NCI-H2081 (cell line): ENCODE measurements at regions not wholly inside any gene's neighbourhood (a gene's known extent, or its start where the extent isn't known, plus 50 kb on each side); places are given as distances from the start of the nearest gene placed in this dataset.
A peak's percentile ranks its signal among the peaks of the same experiment; 100 is the strongest.
"Not testable (repeated sequence)": the region's sequence is repeated elsewhere in the genome, so short reads cannot be mapped to it uniquely, and the experiment has no call there.

ENCODE experiments used
- DNase-seq, 2 experiments: peaks; one replicate each; lab custom pipeline; 2025; lab: John Stamatoyannopoulos, UW

DNA sequence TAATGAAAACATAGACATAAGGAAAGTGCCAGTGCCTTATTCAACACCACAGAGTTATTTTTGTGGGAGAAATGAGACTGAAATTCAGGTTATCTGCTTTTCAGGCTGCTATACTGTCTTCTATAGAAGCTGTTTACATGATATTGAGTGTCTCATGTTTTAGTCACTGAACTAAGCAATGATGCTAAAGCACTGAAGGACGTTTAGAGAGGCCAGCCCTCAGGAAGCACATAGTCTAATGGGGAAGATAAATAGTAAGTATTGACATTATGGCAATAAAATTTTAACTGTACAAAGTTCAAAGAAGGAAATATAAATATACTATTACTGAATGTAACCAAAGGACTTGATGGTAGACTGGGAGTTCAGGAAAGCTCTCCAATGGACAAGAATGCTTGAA lies 186.4 kb upstream of the ZC3H15 start:
- no peak for DNase-seq

DNA sequence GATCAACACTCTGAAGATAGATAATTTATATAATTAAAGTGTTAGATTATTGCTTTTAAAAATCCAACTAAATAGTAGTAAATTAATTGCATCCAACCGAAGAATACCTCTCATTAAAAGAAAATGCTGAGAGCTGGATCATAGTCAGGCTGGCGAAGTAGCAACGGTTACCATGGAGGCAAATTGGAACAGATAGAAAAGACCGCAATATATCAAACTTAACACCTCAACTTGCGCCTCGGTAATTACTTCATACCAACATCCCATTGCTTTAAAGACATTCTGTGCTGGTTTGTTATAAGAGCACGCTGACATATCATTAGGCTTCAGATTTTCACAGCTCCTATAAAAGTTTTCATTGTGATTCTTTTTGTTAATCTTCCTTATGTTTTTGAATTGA lies 183.8 kb upstream of the ZC3H15 start:
- DNase-seq, result no peak

DNA sequence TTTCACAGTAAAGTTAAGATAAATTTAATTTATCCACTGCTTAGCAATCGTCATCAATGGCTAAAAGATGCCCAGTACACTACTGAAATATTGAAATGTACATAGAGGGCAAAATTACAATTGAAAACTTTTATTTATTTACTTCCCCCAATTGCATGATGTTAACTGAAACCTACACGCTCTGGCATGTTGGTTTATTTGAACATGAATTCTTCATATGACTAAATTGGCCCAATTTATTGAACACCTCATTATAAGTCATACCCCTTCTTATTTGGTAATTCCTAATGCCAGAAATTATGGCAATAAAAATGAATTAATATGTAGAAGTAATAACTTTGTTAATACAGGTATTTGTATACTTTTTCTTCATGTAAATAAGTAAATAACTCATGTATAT lies 183.0 kb upstream of the ZC3H15 start:
- DNase-seq, result no peak

DNA sequence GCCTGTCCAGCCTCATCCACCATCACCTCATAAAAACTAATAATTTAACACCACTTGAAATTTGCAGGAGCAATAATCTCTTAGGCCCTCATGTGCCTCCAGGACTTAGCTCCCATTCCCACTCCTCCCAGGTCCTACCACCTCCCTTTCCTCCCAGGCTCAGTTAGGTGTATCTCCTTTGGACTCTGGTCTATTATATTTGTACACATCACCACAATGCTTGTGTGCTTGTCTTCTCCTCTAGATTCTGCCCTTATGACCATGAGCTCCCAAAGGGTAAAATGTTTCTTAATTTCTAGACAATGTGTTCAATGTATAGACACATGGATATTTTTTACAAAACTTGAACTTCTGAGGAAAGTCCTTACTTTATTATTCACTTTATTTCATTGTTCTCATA lies 182.0 kb upstream of the ZC3H15 start:
- no peak for DNase-seq

DNA sequence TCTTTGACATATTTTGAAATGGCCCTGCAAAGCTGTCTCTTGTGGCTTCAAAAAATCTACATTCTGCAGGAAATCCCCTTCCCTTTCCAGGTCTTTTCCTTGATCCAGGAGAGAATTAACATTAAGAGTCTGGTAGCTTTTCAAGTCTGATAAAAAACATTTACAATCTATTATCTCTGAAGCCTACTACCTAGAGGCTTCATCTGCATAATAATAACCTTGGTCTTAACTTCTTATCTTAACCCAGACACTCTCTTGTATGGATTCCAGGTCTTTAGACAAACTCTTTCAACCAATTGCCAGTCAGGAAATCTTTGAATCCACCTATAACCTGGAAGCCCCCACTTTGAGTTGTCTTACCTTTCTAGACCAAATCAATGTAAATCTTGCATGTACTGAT lies 179.3 kb upstream of the ZC3H15 start:
- DNase-seq, result no peak

DNA sequence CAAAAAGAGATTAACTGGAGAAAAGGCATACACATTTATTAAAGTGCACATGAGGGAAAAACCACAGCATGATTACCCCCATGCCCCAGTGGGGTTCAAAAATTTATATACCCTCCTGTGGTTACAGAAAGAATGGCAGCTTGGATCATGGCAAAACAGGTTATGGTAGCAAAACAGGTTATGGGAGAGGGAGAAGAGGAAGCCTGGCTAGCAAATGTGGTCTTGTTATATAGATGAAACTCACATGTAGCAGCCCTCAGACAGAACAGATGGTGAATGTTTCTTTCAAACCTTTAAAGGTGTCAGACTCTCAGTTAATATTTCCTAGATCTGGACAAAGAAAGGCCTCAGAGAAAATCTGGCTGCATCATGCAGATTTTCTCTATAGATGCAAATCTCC lies 178.2 kb upstream of the ZC3H15 start:
- no peak for DNase-seq

DNA sequence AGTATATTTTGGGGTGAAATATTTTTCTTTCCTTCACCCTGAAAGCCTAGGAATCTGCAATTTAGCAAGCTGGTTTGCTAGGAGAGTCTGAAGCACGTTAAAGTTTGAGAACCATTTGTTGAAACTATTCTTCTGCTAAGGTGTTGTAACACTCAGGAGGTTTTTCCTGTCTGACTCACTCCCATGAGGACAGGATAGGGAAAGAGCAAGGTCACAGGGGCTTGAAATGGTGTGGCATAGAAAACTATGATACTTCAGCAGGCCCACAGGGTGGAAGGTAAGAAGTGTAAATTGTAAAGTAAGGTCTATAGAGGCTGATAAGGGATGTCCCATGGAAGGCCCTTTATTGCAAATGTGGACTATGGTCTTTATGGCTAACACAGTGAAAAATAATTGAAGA lies 177.7 kb upstream of the ZC3H15 start:
- no peak for DNase-seq

DNA sequence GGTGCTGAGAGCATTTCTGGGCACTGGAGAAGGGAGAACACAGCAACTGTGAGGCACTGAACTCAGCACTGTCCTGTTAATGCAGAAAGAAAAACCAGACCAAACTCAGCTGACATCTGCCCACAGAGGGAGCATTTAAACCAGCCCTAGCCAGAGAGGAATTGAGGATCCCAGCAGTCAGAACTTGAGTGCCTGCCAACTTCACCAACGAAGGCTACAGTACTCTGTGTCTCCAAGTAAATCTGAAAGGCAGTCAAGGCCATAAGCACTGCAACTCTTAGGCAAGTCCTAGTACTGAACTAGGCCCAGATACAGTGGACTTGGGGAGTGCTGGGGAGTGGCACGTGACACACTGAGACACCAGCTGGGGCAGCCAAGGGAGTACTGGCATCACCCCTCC lies 176.2 kb upstream of the ZC3H15 start:
- DNase-seq, result no peak

DNA sequence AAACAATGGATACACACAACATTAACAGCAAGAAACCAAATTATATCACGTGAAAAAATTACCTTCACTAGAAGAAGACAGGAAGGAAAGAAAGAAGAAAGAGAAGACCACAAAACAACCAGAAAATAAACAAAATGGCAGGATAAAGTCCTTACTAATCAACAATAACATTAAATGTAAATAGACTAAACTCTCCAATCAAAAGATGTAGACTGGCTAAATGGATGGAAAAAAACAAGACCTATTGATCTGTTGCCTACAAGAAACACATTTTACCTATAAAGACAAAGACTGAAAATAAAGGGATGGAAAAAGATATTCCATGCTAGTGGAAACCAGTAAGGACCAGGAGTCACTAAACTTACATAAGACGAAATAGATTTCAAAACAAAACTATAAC lies 167.0 kb upstream of the ZC3H15 start:
- DNase-seq, result no peak

DNA sequence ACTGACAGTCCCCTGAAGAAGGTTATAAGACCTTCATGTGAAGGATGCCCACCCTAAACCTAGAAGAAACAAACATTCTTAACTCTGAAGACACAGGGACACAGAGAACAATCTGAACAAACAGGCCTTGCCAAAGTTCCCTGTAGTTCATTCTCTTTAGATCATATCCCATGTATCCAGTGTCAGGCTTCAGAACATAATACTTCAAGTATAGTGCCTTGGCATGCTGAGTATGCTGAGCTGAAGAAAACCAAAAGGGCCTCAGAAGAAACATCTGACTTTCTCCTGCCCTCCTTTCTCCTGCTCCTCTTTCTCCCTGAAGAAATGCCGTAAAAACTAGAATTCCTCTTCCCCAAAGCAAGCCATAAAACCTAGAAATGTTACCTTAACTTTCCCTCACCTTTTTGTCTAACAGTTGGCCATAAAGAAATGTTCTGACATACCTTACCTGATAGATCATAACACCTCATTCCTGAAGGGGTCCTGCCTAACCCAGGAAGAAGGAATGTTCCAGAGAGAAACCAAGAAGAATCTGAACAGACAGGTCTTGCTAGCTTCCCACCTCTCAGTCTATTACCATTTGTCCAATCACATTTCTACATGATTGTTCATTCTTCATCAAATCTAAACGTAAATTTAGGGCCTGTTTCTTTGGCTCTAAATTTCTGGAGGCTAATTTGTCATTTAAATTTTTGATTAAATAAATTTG lies 160.1 kb upstream of the ZC3H15 start:
- DNase-seq, result no peak

DNA sequence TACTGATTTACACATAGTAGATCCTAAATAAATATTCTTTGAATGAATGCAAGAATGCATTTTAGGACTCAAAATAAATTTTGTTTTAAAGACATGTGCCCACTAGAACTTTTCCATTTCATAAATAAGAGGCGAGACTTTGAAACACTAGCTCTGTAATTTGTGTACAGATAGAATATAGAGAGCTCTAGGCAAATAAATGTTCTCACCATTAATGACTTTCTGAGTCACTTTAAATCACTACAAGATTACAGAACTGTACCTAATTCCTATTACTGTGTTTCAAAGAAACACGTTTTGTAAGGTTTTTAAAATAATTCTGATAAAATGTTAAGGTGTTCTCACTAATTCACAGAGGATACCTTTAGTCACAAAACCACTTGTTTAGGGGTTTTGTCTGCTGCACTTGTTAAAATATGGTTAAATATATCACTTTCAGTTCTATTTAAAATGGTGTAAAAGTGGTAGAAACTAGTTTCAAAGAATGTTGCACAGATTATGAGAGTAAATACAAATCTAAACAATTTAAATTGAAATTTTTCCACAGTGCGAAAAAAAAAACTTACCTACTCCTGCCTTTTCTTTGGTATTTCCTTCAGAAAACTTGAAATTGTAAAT lies 158.7 kb upstream of the ZC3H15 start:
- DNase-seq, result no peak

DNA sequence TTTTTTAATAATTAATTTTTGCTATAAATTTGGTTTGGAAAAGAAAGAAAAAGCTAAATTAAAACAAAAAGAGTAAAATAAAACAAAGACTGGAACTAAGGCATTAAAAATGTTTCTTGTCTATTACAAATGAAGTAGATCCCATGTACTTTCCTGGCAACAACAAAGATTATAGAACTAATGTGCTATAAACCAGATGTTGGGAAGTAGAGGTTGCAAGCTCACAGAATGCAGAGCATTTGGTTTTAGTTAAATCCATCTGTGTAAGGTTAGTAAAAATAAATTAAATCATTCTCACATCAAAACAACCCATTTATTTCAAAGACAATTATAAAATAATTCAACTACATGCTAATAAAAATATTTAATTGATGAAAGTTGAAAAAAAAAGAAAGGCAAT lies 157.2 kb upstream of the ZC3H15 start:
- DNase-seq, result no peak

DNA sequence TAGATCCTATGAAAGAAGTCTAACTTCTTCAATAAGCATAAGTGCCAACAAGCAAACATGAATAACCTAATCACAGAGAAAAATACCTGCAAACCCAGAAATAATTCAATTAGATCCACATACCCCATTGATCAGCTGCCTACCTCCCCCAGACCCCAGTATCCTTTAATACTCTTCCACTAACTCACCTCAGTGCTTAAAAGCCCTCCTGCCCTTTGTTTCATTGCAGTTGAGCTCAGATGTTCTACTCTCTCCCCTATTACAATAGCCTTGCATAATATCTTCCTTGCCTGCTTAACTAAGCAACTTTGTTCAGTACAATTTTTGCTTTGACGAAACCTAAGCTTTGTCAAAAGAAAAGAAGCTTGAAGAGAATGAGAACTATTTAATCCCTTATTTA lies 156.0 kb upstream of the ZC3H15 start:
- no peak for DNase-seq

DNA sequence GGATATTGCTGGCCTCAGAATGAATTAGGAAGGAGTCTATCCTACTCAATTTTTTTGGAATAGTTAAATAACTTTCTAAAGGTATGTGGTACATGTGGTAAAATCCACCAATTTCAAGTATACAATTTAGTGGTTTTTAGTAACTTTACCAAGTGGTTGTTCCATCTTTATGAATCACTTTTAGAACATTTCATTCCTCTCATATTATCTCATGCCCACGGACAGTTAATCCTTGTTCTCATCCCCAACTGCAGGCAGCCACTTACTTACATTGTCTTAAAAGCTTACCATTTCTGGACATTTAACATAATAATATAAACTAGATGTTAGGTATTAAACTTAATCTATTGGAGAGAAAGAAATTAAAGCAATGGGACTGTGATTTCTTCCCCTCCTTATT lies 146.3 kb upstream of the ZC3H15 start:
- no peak for DNase-seq

DNA sequence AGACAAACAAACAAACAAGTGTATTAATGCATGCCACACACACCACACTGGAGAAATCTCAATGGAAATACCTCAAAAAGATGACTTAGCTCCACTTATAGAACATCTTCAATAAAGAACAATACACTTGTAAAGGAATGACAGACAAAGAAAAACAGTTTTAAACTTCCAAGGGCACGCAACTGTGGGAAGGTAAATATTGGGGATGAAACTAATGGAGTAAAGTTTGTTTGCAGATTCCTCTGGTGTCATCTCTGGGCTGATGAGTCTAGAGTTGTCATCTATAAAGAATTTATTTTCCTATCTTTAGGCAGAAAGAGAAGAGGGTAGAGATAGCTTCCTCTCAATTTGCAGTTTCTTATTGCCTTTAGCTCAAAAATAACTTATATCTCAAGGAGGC lies 144.0 kb upstream of the ZC3H15 start:
- no peak for DNase-seq

DNA sequence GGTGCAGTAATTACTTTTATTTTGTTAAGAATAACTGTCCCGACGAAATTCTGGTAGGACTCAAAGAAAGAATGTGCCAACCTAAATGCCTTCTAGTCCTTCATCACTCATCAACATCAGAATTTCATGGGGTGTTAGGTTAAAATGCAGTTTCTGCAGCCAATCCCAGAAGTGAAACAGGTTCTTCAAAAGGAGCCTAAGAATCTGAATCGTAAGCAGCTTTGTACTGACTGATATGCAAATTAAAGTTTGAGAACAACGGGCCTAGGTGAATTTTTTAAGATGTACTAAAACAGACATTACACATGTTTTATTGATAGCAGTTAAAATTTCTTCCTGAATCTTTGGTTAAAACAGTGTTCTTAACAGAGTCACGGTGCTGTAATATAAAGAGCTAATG lies 140.3 kb upstream of the ZC3H15 start:
- no peak for DNase-seq

DNA sequence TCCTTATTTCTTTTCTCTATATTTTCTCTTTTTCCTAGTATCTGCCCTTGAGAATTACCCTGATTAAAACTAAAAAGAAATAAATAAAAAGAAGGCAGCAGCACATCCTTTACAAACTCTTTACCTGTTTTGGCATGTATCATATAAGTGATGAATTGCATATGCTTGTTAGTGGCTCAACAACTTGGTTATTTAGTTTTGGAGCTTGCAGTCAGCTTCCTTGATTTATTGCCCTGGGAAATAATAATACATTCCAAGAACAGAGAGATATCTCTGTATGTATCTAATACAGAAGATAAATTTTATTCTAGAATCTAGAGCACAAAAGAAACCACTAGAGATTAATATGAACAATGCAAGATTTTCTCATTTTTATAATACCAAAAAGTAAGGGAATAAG lies 139.8 kb upstream of the ZC3H15 start:
- DNase-seq, result no peak

DNA sequence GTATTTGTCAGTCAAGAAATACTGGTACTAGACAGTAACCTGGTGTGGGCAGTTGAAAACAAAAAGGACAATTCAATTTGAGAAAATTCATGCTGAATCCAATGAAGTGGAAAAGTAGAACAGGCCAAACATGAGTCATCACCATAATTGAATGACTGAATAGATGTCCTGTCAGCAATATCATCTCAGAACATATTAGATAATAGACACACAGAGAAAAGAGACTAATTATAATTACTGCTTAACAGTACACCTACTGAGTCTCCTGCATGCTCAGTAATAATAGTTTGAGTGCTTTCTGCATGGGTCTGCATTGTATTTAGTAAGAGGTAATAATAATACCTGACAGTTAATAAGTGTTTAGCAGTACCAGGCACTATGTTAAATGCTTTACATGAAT lies 138.6 kb upstream of the ZC3H15 start:
- peak; percentile 2 to 67 for DNase-seq

DNA sequence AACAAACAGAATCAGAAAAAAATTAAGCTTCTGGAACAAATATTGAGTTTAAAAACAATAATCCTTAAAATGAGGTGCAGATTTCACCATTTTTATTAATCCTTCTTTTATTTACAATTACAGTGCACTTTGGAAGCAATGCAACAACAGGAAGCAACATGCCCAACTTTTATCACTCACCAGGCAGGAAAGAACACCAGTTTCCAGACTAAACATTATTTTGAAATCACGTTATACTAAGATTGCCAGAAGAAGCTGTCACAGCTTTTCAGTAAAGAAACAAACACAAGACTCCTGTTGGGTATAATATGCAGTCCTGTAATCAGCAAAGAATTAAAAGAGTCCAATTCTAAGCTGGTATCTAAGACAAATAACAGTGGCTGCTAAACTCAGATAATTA lies 137.9 kb upstream of the ZC3H15 start:
- DNase-seq, result no peak

DNA sequence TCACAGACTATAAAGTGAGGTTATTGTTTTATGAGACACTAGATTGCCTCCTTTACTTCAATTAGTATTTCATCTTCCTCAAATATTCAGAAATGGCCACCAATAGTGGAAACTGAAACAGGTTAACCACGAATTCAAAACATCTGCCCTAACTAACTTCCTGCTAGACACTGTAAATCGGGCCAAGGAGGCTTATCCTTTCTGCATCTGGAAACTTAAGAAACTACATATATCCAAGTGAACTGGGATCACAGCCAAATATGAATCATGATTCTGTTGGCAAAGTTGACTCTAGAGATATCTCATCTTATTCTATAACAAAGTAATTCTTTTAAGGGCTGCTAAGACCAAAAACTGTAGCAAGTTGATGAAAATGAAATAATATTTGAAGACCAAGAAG lies 136.6 kb upstream of the ZC3H15 start:
- no peak for DNase-seq

DNA sequence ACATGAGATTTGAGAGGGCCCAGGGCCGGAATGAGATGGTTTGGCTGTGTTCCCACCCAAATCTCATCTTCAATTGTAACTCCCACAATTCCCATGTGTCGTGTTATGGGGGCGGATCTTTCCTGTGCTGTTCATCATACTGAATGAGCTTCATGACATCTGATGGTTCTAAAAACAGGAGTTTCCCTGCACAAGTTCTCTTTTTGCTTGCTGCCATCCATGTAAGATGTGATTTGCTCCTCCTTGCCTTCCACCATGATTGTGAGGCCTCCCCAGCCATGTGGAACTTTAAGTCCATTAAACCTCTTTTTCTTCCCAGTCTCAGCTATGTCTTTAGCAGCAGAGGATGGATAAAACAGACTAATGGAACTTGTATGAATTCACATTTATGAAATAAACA lies 131.9 kb upstream of the ZC3H15 start:
- not testable (repeated sequence) for DNase-seq

DNA sequence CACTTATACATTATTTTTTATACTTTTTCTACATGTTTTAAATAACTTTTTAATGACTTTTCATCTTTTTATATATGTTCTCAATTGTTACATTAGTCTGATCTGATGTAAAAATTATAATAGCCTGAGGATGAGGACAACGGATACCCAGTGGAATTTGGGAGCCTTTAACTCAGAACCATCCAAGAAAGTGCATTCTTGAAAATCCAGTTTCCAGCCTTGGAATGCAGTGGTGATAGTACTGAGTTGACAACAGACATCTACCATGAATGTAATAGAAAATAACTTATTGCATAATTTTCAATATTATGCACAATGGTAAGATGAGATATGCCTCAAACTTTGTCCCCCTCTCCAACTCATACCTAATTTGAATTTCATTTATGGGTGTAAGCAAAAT lies 120.7 kb upstream of the ZC3H15 start:
- DNase-seq, result no peak

DNA sequence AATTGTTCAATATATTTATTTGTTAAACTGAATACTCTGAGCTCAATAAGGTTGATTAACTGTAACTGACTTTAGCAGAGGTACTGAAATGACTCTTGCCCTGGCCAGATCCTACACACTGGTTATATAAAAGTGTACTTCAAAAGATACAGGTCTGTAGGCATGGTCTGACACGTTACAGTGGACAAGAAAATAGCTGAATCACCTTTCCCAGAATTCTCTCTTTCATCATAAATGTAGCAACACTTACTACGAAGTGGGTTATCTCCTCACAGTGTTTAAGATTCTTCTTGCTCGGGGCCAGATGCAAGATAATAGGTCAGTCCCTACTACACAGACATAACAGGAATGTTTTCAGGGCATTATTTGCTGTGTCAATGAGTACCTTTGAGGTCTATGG lies 107.0 kb upstream of the ZC3H15 start:
- no peak for DNase-seq

DNA sequence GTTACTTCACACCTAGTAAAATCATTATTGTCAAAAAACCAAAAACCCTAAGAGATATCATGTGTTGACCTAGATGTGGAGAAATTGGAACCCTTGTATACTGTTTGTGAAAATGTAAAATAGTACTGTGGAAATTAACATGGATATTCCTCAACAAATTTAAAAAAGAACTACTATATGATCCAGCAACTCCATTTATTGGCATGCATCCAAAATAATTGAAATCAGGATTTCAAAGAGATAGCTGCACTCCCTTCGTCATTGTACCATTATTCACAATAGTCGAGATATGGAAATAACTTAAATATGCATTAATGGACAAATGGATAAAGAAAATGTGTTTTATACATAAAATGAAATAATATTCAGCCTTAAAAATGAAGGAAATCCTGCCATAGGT lies 105.3 kb upstream of the ZC3H15 start:
- no peak for DNase-seq
